GM21576 (cell line): ENCODE measurements at regions not wholly inside any gene's neighbourhood (a gene's known extent, or its start where the extent isn't known, plus 50 kb on each side); places are given as distances from the start of the nearest gene placed in this dataset.

Experiments used
- ATAC-seq: cut with Tn5 transposase; IDR thresholded peaks from one replicate; pipeline ENCODE4 v1.9.1; 2021; ENCODE audit warnings: mild to moderate bottlenecking, moderate library complexity; ENCODE audit not compliant: unreplicated experiment

DNA sequence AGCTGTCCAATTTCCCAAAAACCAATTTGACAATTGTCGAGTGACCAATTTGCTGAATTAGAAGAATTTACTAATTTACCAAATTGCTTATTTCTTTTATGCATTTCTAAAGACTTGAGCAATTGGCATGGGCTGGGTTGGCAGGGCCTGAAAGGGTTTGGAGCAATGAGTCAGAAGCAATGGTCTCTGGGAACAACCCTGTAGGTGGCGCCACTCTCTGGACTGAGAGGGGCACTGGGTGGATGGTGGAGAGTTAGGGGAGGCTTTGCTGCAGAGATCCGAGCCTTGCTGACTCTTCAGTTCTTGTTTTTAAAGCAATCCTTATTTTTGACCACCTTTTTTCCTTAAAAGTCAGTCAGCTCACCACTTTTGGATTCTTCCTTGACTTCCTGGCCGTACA, 71.5 kb upstream of the RPS23 start:
- no peak for ATAC-seq

DNA sequence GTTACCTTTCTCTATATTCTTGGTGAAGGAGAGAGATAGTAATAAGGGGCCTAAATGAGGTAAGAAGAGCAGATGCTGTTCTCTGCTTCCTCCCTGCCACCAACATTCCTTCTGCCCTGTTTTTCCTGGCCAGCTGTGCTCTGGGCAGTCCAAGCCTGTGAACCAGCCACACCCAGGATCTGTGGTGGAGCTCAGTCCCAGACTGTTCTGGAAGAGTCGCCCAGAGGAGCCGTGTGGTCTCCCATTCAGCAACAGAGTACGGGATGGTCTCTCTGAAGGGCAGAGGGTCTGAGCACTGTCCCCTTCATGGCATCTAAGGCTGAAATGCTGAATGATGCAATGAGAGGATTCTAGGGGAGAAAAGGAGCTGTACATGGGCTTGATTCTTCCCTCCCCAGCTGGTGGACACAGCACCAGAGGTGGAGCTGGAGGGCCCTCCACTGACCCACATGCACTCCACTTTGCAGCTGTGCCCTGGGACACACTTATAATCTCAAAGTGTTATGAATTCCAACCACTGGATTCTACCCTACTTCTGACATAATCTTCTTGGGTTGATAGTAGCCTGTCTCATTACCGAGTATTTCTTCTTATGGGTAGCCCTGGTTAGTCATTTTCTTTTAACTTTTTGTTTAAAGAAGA, 70.8 kb upstream of the RPS23 start:
- ATAC-seq, result no peak

DNA sequence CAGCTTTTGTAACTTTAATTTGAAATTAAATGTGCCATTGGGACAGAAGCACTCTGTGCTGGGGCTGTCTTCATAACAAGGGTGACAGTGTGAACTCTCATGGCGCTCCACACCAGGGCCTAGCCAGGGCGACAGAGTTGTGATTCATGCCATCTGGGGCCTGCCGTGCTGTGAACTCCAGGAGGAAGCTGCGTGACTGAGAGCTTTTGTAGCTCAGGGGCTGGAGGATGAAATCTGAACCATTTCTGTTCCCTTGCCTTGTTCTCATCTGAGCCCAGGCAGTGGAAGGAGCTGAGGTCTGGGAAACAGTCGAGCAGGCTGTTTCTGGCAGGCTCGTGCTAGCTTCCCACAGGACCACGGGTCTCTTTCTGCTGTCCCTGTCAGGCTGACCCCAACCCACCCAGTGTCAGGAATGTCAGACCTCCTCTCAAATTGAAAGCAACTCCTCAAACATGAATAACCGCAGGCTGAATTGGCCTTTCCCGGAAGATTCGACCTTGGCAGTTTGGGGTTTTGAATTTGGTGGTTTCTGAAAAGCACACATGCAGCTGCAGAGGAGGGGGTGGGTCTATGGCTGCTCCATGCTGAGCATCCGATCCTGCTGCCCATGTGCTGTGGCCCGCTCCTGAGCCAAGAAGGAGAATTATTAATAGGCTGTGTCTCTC, 69.2 kb upstream of the RPS23 start:
- no peak for ATAC-seq

DNA sequence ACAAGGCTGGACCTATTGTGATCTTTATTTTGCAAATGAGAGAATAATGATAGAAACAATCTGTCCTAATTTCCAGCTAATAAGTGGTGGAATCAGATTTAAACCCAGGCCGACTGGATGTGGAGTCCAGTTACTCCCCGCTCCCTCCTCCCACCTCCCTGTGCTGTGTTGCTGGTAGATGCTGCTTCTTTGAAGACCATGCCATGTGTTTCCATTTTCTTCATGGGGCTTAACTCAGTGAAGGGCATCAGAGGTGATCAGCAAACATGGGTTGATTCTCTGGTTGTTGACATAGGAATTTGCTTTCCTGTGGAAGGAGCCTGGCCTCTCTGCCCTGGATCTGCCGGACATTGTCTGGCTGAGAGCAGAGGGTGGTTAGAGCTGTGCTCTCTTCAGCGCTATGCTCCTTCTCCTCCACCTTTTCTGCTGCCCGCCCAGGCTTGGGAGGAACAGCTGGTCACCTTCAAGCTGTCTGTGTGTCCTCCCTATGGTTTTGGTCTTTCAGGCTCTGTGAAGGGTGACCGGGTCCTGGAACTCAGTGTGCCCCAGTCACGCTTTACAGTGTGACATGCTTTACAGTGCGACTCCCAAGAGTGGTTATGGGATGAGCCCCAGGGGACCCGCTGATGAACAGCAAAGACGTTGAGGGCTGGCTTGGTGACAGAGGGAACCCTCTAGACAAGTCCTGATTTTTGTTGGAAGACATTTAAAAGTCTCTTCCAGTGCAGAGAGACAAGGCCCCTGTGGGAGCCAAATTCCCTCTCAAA, 68.4 kb upstream of the RPS23 start:
- no peak for ATAC-seq

GRCh38 chr5:82345108-82345507, 67.0 kb upstream of the RPS23 start:
- ATAC-seq, result no peak

DNA sequence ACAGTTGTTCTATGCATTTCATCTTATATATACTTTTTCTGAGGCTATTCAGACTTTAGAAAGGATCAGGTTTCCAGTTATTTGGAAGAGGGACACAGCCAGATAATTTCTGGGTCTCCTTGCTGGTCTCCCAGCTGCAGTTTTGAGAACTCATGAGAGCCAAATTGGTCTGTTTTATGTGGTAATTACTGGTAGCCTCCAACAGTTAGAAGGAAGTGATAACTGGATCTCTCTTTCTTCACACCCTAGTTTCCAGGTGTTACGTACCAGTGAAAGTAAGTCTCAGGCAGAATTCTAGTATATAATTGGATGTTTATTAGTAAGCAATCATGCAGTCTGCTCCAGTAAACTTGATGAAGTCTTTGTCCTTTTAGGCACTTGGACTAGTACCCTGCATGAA, 63.2 kb upstream of the RPS23 start:
- no peak for ATAC-seq

DNA sequence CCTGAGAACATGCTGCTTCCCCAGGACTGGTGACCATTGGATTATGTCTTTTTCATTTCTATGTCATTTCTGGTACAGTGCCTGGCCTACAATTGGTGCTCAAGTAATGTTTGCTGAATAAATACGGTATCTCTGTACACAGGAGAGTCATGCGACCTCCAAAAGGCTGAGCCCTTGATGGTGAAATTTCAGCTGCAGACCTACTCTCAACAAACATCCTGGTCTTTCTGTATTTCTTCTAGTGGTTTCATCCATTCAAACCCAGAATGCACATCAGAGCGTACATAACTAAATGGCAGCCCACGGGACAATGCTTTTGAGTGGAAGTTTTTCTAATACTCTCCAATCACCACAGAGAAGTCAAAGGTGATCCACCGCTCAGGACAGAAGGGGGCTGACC, 62.6 kb upstream of the RPS23 start:
- ATAC-seq, result no peak

GRCh38 chr5:82339792-82340191, 61.6 kb upstream of the RPS23 start:
- no peak for ATAC-seq

- no peak for ATAC-seq
Observed at GRCh38 chr5:82338771-82339373, 60.7 kb upstream of the RPS23 start.

GRCh38 chr5:82336959-82337351, 58.8 kb upstream of the RPS23 start:
- no peak for ATAC-seq

DNA sequence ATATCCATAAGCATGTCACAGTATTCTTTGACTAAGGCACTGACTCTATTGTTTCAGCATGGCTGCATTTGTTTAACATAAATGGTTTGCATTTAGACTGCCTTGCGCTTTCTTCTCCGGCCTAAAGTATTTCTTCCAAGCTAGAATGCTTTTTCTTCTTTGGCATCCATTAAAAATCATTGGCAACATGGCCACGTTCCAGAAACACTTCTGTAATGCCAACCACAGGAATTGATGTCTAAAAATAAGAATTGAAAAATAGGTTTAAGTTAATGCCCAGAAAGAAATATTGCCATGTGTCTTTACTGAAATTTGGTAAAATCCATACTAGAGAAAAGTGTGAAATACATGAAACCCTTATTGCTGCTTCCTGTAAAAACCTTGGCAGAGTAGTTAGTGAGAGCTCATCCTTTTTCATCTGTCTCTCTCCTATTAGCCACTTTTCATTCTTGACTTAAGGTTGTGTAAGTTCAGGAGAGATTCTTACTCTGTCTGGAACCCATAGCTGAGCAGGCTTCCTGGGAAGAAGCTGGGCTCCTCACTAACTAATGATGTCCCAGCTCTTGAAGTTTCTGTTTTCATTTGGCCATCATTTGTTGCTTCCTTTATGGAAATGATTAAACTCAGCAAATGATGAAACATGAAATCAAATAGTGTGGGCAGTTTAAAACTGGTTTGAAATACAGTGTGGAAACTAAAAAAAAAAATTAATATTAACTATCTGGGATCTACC, 58.2 kb upstream of the RPS23 start:
- no peak for ATAC-seq

DNA sequence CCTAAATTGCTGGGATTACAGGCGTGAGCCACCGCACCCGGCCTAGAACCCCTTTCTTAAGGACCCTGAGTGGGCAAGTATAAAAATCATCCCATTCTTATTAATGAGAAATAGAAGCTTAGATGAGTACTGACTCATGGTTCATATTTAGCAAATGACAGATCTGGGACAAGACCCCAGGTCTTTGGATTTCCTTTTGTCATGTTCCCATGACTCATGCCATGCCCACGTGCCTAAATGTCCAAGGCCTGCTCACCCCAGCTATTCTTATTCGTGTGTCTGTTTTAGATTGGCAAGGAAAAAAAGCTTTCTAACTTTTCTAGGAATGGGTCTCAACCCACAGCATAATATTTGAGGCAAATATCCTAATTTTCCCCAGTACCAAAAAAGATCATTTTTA, 57.7 kb upstream of the RPS23 start:
- ATAC-seq, result no peak

- ATAC-seq, result no peak
Observed at GRCh38 chr5:82334856-82335255, 56.7 kb upstream of the RPS23 start.

GRCh38 chr5:82334085-82334692, 56.0 kb upstream of the RPS23 start:
- ATAC-seq, result no peak

DNA sequence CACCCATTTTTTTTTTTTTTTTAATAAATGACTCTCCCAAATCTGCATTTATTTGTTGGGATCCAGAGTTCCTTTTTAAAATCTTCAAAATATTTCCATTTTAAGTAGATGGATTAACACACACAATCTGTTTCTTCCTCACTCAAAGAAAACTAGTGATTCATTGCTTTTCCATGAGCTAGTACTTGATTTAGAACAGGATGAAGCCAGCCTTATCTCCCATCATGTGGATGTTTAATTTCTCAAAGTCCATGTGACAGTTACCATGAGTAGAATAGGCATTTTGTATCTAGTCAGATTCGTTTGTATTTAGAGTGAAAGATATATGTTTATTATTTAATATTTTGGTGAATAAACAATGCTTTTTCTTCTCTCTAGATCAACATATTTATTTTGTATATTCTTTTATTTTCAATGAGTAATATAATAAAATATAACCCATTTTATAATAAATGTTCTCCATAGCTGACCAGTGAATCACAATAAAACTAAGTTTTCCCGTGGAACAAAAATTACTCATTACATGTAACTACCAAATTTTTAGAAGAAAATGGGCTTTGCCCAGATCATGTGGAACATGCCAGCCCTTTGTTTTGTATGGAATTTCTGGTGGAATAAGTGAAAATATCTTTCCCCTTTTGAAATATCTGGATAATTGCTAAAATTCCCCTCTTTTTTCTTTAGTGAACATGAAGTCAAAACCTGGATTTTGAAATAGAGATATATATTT, 54.9 kb upstream of the RPS23 start:
- ATAC-seq, result no peak

- ATAC-seq, result no peak
Observed at GRCh38 chr5:82332064-82332855, 54.1 kb upstream of the RPS23 start.

DNA sequence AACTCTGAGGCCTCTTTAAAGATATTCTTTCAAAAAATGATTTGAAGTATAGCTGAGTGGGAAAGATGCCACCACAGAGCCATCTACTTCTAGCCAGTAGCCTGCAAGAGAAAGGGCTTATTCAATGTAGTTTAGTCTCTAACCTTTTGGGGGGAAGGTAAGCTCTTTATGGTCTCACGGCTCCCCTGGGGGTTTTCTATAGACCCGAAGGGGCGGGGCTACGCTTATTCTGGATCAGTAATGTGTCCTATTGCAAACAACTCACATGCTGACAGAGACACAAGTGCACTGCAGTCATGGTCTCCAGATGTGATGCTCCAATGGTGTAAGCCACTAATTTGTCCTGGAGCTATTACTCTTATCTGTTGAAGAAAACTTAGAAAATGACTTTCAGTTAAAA, 53.4 kb upstream of the RPS23 start:
- no peak for ATAC-seq

GRCh38 chr5:82330530-82331270, 52.5 kb upstream of the RPS23 start:
- ATAC-seq, result no peak

- no peak for ATAC-seq
Observed at GRCh38 chr5:82329393-82329792, 51.2 kb upstream of the RPS23 start.
